Renal cortical epithelial cell (primary cell): ENCODE measurements at regions not wholly inside any gene's neighbourhood (a gene's known extent, or its start where the extent isn't known, plus 50 kb on each side); places are given as distances from the start of the nearest gene placed in this dataset.

Experiments used
- DNase-seq: peaks from one replicate; pipeline ENCODE4 v3.0.0-alpha.2; 2011; ENCODE audit warnings: low read depth

GRCh38 chr3:74351213-74351612 is 263.2 kb downstream of the CNTN3 start:
- DNase-seq, result no peak

GRCh38 chr3:74349015-74349414 is 265.4 kb downstream of the CNTN3 start:
- DNase-seq, result no peak

- no peak for DNase-seq
Observed at GRCh38 chr3:74347563-74348268, 266.7 kb downstream of the CNTN3 start.

- no peak for DNase-seq
Observed at GRCh38 chr3:74346896-74347295, 267.6 kb downstream of the CNTN3 start.

GRCh38 chr3:74345701-74346100 is 268.8 kb downstream of the CNTN3 start:
- DNase-seq, result no peak

- DNase-seq, result no peak
Observed at GRCh38 chr3:74344865-74345440, 269.5 kb downstream of the CNTN3 start.

- no peak for DNase-seq
Observed at GRCh38 chr3:74343391-74343790, 271.1 kb downstream of the CNTN3 start.

GRCh38 chr3:74338998-74339397 is 275.5 kb downstream of the CNTN3 start:
- no peak for DNase-seq

- no peak for DNase-seq
Observed at GRCh38 chr3:74332165-74332564, 282.3 kb downstream of the CNTN3 start.

GRCh38 chr3:74331711-74332110 is 282.7 kb downstream of the CNTN3 start:
- no peak for DNase-seq

GRCh38 chr3:74329096-74329495 is 285.4 kb downstream of the CNTN3 start:
- no peak for DNase-seq

- DNase-seq, result no peak
Observed at GRCh38 chr3:74328435-74328834, 286.0 kb downstream of the CNTN3 start.

- no peak for DNase-seq
Observed at GRCh38 chr3:74315291-74315690, 299.2 kb downstream of the CNTN3 start.

GRCh38 chr3:74314696-74315095 is 299.8 kb downstream of the CNTN3 start:
- DNase-seq, result no peak

GRCh38 chr3:74309716-74310115 is 304.7 kb downstream of the CNTN3 start:
- DNase-seq, result no peak

GRCh38 chr3:74304424-74304823 is 310.0 kb downstream of the CNTN3 start:
- DNase-seq, result no peak

- no peak for DNase-seq
Observed at GRCh38 chr3:74303711-74304110, 310.7 kb downstream of the CNTN3 start.

GRCh38 chr3:74302969-74303368 is 311.5 kb downstream of the CNTN3 start:
- DNase-seq, result no peak

GRCh38 chr3:74302281-74302680 is 312.2 kb downstream of the CNTN3 start:
- no peak for DNase-seq

GRCh38 chr3:74301056-74301455 is 313.4 kb downstream of the CNTN3 start:
- DNase-seq, result no peak

- no peak for DNase-seq
Observed at GRCh38 chr3:74295479-74295878, 319.0 kb downstream of the CNTN3 start.

GRCh38 chr3:74288761-74289160 is 325.7 kb downstream of the CNTN3 start:
- DNase-seq, result no peak

- no peak for DNase-seq
Observed at GRCh38 chr3:74287557-74287956, 326.9 kb downstream of the CNTN3 start.

- DNase-seq, result no peak
Observed at GRCh38 chr3:74282202-74282601, 332.3 kb downstream of the CNTN3 start.
